Activated CD4-positive, alpha-beta T cell treated with anti-CD3 and anti-CD28 coated beads, Interleukin-2, Interleukin-6, amounts not matched to agents 100 ng/mL and 50 ng/mL, durations not matched to agents 16 hours and 8 hours (primary cell): ENCODE measurements at regions not wholly inside any gene's neighbourhood (a gene's known extent, or its start where the extent isn't known, plus 50 kb on each side); places are given as distances from the start of the nearest gene placed in this dataset.
"Not testable (repeated sequence)": the region's sequence is repeated elsewhere in the genome, so short reads cannot be mapped to it uniquely, and the experiment has no call there.

ENCODE experiments used
- DNase-seq: peaks from one replicate; pipeline ENCODE4 v3.0.0-alpha.2; 2020

DNA sequence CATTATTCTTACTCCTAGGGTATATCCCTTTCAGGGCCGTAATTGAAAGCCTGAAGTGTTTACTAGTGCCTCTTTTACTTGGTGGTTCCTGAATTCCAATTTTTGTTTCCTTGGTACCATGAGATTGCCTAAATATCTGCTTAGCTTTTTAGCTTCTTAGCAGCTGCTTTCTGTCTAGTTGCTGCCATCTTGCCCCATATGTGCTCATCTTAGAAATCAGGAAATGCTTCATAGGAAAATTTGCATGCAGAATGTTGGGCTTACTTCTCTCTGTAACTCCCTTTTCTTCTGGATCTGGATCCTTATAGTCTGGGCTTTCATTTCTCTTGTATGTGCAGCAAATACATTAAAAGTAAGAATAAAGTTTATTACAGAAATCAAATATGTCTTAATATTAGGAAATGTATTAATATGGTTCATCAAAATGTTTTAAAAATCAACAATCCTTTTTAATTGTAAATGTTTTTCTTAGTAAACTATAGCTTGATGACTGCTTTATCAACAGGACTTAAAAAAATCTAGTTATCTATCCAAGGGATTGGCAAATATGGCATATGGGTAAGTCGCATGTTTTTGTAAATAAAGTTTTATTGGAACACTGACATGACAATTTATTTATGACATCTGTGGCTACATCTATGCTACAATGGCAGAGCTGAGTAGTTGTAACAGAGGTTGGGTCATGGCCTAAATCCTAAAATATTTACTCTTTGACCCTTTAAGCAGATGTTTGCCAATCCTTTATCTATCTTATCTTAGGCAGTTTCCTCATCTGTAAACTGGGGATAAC, 73.5 kb upstream of the CDK6 start:
- no peak for DNase-seq

DNA sequence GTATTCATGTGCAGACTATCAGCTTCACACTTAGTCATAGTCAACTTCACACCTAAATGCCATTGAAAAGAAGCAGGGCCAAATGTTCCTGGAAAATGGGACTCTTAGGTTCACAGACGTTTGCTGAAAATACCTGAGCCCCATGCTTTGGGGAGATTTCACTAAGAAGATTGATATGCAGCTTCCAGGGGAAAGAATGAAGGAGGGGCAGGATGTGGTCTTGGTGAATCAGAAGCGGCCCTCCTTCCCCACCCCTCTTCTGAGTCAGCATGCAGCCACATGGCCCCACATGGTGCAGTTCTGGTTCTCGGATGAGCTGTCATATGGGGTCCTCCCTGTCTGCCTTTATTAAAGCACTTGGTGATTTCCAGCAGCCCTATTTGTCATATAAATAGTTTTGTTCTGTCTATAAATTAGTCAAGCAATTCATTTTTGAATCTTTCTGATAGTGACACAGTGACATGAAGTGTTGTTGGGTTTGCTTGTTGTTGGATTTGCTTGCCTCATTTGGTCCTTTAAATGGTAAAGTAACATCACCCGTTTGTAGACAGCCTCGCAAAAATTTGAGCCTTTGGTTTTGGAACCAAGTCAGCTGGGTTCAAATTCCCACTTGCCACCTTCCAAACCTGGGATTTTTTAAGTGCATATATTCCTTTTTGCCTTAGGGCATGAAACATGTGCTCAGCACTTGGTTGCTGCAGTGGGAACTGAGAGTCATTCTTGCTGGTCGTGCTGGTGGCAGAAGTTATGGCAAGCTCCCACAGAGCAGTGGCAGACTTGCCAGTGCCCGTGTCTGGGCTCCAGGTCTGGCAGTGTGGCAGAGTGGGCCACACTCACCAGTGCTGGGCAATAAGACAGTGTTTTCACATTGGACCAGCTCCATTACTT, 68.1 kb upstream of the CDK6 start:
- DNase-seq: peak; percentile 98

DNA sequence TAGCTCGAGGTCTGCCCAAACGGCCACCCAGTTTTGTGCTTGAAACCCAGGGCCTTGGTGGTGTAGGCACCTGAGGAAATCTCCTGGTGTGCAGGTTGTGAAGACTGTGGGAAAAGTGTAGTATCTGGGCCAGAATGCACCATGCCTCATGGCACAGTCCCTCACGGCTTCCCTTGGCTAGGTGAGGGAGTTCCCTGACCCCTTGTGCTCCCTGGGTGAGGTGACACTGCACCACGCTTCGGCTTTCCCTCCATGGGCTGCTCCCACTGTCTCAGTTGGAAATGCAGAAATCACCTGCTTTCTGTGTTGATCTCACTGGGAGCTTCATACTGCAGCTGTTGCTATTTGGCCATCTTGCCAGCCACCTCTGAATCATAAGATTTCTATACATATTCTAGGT, 62.4 kb upstream of the CDK6 start:
- no peak for DNase-seq

DNA sequence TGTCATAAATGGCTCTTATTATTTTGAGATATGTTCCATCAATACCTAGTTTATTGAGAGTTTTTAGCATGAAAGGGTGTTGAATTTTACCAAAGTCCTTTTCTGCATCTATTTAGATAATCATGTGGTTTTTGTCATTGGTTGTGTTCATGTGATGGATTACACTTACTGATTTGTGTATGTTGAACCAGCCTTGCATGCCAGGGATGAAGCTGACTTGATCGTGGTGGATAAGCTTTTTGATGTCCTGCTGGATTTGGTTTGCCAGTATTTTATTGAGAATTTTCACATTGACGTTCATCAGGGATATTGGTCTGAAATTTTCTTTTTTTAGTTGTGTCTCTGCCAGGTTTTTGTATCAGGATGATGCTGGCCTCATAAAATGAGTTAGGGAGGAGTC, 58.5 kb upstream of the CDK6 start:
- not testable (repeated sequence) for DNase-seq

DNA sequence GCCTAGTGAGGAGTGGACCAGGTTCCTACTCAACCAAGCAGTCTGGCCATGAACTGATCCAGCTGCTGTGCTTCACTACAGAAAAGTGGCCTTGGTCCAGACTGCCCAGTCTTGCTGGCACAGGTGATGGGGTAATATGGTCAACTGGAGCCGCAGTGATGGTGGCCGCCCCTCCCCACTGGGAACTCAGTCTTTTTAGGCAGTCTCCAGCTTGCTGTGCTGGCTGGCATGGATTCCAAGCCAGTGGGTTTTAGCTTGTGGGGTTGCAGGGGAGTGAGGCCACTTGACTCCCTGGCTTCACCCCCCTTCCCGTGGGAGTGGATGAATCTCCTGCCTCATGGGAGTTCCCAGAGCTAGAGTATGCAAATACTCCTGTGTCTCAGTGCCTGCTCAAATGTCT, 52.7 kb upstream of the CDK6 start:
- DNase-seq: no peak
